HEK293T (cell line): ENCODE measurements at regions not wholly inside any gene's neighbourhood (a gene's known extent, or its start where the extent isn't known, plus 50 kb on each side); places are given as distances from the start of the nearest gene placed in this dataset.

Experiments used
- ARNT ChIP-seq: fragments of 450-650 bp; IDR thresholded peaks from 2 replicates; pipeline ENCODE4 v1.6.1; 2017; ENCODE audit warnings: mild to moderate bottlenecking
- BHLHE40 ChIP-seq: fragments of 450-650 bp; IDR thresholded peaks from 2 replicates; pipeline ENCODE4 v1.6.1; 2016; ENCODE audit warnings: mild to moderate bottlenecking, moderate library complexity, borderline replicate concordance
- ELF4 ChIP-seq: fragments of 450-650 bp; IDR thresholded peaks from 2 replicates; pipeline ENCODE4 v1.6.1; 2017; ENCODE audit warnings: antibody characterized with exemption
- FOXK2 ChIP-seq: fragments of 450-650 bp; IDR thresholded peaks from 2 replicates; pipeline ENCODE4 v1.6.1; 2016; ENCODE audit warnings: mild to moderate bottlenecking
- HDGF ChIP-seq: fragments of 450-650 bp; IDR thresholded peaks from 2 replicates; pipeline ENCODE4 v1.6.1; 2017; ENCODE audit warnings: antibody characterized with exemption, borderline replicate concordance
- SUZ12 ChIP-seq: fragments of 450-650 bp; IDR thresholded peaks from 2 replicates; pipeline ENCODE4 v1.6.1; 2016; ENCODE audit warnings: mild to moderate bottlenecking
- ZNF384 ChIP-seq: fragments of 450-650 bp; IDR thresholded peaks from 2 replicates; pipeline ENCODE4 v1.6.1; 2016
- TF ChIP-seq, protein P1 (sequence below): fragments of 450-650 bp; IDR thresholded peaks from 2 replicates; pipeline ENCODE4 v1.6.1; 2016

DNA sequence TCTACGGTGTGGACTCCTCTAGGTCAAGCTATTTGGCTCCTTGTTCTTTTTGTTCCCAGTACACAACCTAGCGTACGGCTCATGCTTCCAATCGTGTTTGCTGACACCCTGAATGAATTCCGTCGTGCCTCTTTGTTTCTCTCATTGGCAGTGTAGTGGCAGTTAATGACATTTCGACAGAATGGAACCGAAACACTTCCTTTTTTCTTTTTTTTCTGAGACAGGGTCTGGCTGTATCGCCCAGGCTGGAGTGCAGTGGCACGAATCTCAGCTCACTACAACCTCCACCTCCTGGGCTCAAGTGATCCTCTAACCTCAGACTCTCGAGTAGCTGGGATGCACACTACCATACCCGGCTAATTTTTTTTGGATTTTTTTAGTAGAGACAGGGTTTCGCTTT is 113.3 kb upstream of the ATP6AP2 start:
- no peak for TF ChIP-seq SUZ12
- no peak for TF ChIP-seq ELF4
- no peak for TF ChIP-seq ZNF384
- TF ChIP-seq, protein P1, sequence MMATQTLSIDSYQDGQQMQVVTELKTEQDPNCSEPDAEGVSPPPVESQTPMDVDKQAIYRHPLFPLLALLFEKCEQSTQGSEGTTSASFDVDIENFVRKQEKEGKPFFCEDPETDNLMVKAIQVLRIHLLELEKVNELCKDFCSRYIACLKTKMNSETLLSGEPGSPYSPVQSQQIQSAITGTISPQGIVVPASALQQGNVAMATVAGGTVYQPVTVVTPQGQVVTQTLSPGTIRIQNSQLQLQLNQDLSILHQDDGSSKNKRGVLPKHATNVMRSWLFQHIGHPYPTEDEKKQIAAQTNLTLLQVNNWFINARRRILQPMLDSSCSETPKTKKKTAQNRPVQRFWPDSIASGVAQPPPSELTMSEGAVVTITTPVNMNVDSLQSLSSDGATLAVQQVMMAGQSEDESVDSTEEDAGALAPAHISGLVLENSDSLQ = no peak
- TF ChIP-seq FOXK2 = no peak
- TF ChIP-seq BHLHE40 = no peak
- TF ChIP-seq ARNT = no peak
- TF ChIP-seq HDGF = no peak
